ENCODE measurements at regions not wholly inside any gene's neighbourhood (a gene's known extent, or its start where the extent isn't known, plus 50 kb on each side); places are given as distances from the start of the nearest gene placed in this dataset.
"Not testable (repeated sequence)": the region's sequence is repeated elsewhere in the genome, so short reads cannot be mapped to it uniquely, and the experiment has no call there.

DNA sequence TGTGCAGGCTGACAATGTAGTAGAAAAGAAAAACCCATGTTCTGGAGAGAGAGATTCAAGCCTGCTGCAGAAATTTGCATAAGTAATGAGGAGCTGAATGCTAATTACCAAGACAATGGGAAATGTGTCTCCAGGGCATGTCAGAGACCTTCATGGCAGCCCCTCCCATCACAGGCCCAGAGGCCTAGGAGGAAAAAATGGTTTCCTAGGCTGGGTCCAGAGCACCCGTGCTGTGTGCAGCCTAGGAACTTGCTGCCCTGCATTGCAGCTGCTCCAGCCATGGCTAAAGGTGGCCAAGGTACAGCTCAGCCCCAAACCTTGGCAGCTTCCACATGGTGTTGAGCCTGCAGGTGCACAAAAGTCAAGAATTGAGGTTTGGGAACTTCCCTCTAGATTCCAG is 402.3 kb downstream of the PRR32 start:
- not testable (repeated sequence) for DNase-seq

DNA sequence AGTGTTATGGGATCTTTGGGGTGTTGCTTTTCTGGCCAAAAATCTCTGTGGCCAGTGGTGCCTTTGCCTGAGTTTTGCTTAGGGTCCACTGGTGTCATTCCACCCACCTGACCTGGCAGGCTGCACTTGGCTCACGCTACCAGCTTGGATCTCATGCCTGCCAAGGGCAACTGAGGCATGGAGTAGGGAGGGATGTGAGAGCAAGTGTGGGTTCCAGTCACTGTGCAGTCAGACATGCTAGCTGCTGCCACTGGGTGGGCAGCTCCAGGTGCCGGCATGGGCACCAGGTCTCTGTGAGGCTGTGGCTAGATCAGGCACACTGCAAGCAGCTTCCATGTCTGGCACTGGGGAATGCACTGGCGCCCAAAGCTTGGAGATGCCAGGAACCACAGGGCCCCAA is 424.1 kb downstream of the PRR32 start:
- DNase-seq, result no peak

GRCh38 chrX:127259742-127260141 is 440.2 kb downstream of the PRR32 start:
- DNase-seq, result no peak

GRCh38 chrX:127276326-127276725 is 456.8 kb downstream of the PRR32 start:
- no peak for DNase-seq

DNA sequence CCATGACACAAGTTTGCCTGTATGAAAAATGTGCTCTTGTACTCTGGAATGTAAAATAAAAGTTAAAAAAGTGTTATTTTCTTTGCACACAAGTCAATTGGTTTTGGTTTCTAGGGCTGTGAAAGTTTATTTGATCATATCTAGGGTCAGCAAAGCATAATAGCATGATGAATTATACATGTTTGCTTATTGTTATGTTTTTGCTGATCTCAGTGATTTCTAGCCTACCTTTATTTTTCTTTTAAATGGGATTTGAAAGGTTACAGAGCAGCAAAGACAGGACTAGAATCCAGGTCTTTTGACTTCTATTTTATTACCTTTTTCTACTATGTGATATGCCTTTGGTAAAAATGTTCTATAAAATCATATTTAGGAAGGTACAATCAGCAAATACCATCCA is 481.0 kb downstream of the PRR32 start:
- DNase-seq, result no peak

GRCh38 chrX:127302841-127303240 is 483.3 kb downstream of the PRR32 start:
- no peak for DNase-seq

GRCh38 chrX:127305013-127305412 is 485.5 kb downstream of the PRR32 start:
- DNase-seq, result no peak

DNA sequence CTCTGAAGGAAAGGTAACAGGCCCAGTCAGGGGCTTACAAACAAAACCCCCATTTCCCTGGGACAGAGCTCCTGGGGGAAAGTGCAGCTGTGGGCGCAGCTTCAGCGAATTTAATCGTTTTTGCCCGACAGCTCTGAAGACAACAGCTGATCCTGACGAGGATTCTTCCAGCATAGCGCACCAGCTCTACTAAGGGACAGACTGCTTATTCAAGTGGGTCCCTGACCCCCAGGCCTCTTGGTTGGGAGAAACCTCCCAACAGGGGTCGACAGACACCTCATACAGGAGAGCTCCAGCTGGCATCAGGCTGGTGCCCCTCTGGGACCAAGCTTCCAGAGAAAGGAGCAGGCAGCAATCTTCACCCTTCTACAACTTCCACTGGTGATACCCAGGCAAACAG is 486.7 kb downstream of the PRR32 start:
- DNase-seq, result no peak

DNA sequence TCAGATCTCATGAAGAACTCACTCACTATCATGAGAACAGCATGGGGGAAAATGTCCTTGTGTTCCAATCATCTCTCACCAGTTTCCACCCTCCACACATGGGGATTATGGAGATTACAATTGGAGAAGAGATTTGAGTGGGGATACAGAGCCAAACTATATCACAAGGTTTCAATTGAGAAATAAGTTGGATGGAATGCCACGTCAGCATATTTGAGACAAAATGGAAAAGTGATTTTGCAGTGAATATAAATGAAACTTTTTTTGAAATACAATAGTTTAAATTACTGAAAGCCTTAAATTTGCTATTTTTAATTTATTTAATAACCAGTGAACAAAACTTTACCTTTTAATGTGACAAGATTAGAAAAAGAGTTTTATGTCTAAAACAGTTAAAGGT is 494.1 kb downstream of the PRR32 start:
- DNase-seq, result no peak

- DNase-seq, result no peak
Observed at GRCh38 chrX:127317159-127317558, 497.6 kb downstream of the PRR32 start.

DNA sequence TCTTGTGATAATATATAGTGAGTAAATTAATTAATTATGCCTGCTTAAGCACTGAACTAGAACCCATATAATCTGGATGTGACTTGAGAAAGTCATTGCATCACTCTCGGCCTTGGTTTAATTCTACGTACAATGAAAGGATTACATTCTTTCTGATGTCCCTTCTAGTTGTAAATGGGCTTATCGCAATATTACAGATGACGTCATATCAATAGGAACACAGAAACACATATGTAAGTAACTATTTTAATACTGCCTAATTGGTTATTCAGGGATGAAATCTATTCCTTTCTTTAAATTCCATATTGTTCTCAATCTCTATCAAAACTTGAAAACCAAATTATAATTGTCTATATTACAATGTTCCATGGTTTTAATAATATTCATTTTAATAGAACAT is 504.6 kb downstream of the PRR32 start:
- DNase-seq, result no peak
